ENCODE measurements at regions not wholly inside any gene's neighbourhood (a gene's known extent, or its start where the extent isn't known, plus 50 kb on each side); places are given as distances from the start of the nearest gene placed in this dataset.
"Not testable (repeated sequence)": the region's sequence is repeated elsewhere in the genome, so short reads cannot be mapped to it uniquely, and the experiment has no call there.

GRCh38 chr6:159572439-159573110, 120.5 kb downstream of the SOD2 start:
- DNase-seq: no peak
- no peak for TF ChIP-seq POLR2A (IDR thresholded peaks at IDR 0.05; ENCODE audit: low read length)
- no peak for TF ChIP-seq GATA1 (IDR thresholded peaks at IDR 0.05; ENCODE audit: low read depth, low read length)

DNA sequence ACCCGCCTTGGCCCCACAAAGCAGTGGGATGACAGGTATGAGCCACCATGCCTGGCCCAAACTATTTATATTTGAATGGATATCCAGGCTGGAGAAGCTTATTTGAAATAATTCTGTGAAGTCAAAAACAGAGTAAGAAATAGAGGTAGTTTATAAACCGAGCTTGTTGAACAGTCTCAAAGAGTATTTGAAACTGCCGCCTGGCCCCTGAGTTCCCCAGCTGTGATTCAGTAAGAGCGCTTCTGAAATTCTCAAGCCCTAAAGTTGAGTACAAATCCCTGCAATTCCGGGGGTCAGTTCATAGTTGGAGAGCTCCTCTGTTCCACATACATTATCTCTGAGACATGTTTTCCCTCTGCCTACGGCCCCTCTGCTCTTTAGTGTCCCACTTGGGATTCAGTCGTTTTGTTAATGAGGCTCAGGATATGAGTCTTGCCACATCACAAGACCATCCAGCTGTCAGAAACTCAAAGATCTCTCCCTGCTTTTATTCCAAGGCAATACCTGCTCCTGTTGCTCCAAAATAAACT, 127.8 kb downstream of the SOD2 start:
- no peak for DNase-seq
- TF ChIP-seq GATA1 (IDR thresholded peaks at IDR 0.05; ENCODE audit: low read depth, low read length): no peak
- TF ChIP-seq POLR2A (IDR thresholded peaks at IDR 0.05; ENCODE audit: low read length): no peak

DNA sequence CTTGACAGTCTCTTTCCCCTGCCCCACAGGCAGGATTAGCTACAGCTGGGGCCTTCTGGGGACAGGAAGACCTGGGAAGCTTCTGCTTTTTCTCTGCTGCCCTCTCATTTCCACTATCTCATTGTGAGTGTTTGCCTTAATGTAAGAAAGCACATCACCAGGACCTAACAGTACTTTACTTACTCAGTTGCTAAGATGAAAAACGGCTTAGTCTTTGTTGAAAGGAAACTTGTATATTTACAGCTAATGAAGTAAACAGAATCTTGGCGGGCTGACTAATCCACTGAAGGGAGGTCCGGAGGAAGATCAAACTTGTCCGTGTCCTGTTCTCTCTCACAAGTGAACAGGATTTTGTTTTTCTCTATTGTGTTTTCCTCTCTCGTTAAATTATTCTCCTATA, 128.6 kb downstream of the SOD2 start:
- TF ChIP-seq POLR2A (IDR thresholded peaks at IDR 0.05; ENCODE audit: low read length) (no peak), GATA1 (IDR thresholded peaks at IDR 0.05; ENCODE audit: low read depth, low read length) (no peak)
- no peak for DNase-seq

DNA sequence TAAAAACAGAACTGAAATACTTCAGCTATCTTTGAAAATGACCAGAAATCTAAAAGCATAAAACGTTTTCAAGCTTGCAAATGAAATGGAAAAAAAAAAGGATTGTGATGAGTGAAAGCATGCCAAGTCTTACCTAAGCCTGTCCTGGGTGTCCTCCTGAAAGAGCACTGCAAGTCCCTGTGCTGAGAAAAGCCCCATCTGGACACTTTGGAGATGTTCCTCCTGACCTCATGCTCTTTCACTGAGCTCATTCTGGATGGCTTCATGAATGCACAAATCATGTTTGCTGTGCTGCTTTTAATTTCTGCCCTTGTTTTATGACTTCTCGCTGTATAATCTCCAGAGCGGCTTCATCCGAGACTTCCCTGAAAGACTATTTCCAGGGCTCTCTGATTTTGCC, 136.0 kb downstream of the SOD2 start:
- TF ChIP-seq POLR2A (IDR thresholded peaks at IDR 0.05; ENCODE audit: low read length) (no peak), GATA1 (IDR thresholded peaks at IDR 0.05; ENCODE audit: low read depth, low read length) (no peak)
- DNase-seq: no peak

GRCh38 chr6:159555082-159555875, 137.8 kb downstream of the SOD2 start:
- no peak for DNase-seq
- no peak for TF ChIP-seq GATA1 (IDR thresholded peaks at IDR 0.05; ENCODE audit: low read depth, low read length)
- no peak for TF ChIP-seq POLR2A (IDR thresholded peaks at IDR 0.05; ENCODE audit: low read length)

DNA sequence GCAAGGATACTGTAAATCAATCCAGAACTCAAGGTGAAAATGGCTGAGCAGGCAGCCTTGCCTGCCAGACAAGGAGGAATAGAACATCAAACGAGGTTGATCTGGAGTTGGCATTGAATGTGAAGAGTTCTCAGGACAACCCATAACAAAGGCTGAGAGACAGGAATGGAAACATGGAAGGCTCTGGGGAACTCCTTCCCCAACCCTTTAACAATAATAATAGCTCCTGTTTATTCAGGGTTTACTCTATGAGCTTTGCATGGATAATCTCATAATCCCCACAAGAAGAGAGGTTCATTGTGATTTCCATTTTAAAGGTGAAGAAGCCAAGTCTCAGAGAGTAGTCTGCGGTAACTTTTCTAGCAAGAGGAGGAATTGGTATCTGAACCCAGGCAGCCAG, 151.7 kb downstream of the SOD2 start:
- TF ChIP-seq POLR2A (IDR thresholded peaks at IDR 0.05; ENCODE audit: low read length) (no peak), GATA1 (IDR thresholded peaks at IDR 0.05; ENCODE audit: low read depth, low read length) (no peak)
- no peak for DNase-seq

- TF ChIP-seq POLR2A (IDR thresholded peaks at IDR 0.05; ENCODE audit: low read length): no peak
- no peak for DNase-seq
These were observed 152.2 kb downstream of the SOD2 start for GRCh38 chr6:159540883-159541282.

DNA sequence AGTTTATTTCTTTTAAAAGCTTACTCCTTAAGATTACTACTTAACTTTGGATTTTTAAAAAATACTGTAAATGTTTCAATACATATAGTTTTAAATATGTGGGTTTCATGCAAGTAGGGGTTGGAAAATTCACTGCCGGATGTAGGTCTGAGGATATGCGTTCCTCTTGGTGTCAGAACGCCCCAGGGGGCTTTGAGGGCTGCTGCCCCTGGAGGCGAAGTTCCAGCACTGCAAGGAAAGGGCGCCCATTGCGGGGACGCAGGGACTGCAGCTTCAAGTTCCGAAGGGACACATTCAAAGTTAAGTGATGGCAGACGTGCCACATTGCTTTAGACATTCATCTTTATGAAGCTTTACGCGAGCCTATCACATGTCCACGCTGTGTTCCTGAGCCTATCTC, 152.9 kb downstream of the SOD2 start:
- TF ChIP-seq POLR2A (IDR thresholded peaks at IDR 0.05; ENCODE audit: low read length) (no peak), GATA1 (IDR thresholded peaks at IDR 0.05; ENCODE audit: low read depth, low read length) (no peak)
- DNase-seq: peak; percentile 17 to 39

- DNase-seq: not testable (repeated sequence)
These were observed 155.0 kb downstream of the SOD2 start for GRCh38 chr6:159538031-159538430.

- TF ChIP-seq GATA1 (IDR thresholded peaks at IDR 0.05; ENCODE audit: low read depth, low read length): no peak
- TF ChIP-seq POLR2A (IDR thresholded peaks at IDR 0.05; ENCODE audit: low read length): no peak
- DNase-seq: no peak
These were observed 157.2 kb downstream of the SOD2 start for GRCh38 chr6:159535656-159536350.

DNA sequence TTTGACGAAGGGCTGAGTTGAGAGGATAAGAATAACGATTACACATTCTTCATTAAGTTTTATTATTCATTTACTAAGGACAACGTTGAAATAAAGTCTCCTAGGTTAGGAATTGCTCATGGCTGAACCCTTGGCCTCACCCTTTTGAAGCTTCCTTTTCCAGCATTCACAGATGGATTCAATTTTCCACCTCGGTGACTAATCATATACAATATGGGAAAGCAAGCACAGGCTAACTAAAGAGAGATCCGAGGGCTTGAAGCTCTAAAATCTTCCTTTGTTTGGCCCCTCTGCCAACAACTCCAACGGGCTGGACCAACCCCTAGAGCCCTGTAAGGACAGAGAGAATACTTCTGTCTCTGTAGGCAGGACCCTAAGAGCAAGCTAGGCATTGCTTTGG, 159.5 kb downstream of the SOD2 start:
- TF ChIP-seq GATA1 (IDR thresholded peaks at IDR 0.05; ENCODE audit: low read depth, low read length) (no peak), POLR2A (IDR thresholded peaks at IDR 0.05; ENCODE audit: low read length) (no peak)
- DNase-seq: no peak

DNA sequence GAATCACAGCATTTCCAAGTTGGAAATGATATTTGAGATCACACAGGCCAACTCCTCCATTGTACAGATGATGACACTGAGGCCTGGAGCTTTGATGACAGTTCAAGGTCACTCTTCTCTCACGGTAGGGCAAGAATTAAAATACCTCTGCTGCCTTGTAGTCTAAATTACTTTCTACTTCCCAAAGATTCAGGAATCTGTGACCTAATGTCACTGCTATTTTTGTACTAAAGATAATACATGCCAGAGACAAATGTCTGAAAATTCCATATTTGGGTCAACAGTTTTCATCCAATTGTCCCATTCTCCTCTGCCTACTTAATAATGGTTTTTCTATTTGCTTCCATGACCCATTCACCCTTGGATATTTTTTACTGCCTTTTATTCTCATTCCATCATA, 160.0 kb downstream of the SOD2 start:
- no peak for TF ChIP-seq POLR2A (IDR thresholded peaks at IDR 0.05; ENCODE audit: low read length)
- TF ChIP-seq GATA1 (IDR thresholded peaks at IDR 0.05; ENCODE audit: low read depth, low read length): no peak
- no peak for DNase-seq

DNA sequence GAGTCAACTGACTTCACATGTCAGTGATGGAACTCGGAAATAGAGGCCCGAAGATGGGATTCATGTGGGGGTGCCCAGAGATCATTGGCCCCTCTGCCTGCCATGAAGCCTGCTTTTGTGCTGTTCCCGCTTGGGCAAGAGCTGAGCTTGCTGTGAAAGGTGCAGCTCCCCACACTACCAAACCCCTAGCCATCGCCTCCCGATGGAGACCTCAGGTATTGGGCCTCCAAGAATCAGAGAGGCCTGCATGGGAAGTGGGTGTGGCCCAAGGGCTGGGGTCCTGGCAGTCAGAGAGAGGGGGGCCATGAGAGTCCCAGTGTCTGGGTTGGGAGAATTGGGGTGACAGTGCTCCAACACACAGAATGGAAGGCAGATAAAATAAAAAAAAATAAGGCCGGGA, 160.9 kb downstream of the SOD2 start:
- TF ChIP-seq GATA1 (IDR thresholded peaks at IDR 0.05; ENCODE audit: low read depth, low read length): no peak
- no peak for TF ChIP-seq POLR2A (IDR thresholded peaks at IDR 0.05; ENCODE audit: low read length)
- DNase-seq: no peak

DNA sequence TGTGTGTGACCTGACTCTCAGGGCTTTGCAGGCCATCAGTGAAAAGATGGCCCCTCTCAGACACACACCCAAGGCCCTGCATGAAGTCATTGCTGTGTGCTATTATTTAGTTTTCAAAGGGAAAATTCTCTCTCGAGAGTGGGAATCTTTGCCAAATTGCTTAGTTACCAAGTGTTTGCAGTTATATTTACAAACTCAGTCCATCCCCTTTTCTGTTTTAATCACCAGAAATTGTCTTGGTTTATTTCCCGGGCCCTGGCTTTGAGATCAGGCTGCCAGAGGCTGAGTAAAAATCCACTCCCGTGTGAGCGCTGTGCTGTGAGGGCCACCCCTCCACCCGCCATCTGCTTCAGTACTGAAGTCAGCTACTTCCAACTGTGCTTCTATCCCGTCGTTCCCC, 163.1 kb downstream of the SOD2 start:
- no peak for DNase-seq
- TF ChIP-seq GATA1 (IDR thresholded peaks at IDR 0.05; ENCODE audit: low read depth, low read length): no peak
- TF ChIP-seq POLR2A (IDR thresholded peaks at IDR 0.05; ENCODE audit: low read length): no peak
